Right lobe of liver (tissue), 4 donors: ENCODE measurements at regions not wholly inside any gene's neighbourhood (a gene's known extent, or its start where the extent isn't known, plus 50 kb on each side); places are given as distances from the start of the nearest gene placed in this dataset.

Experiments
- CTCF ChIP-seq, 4 donors: fragments of 200-600 bp in 3 of 4; fragments of 450-650 bp in 1 of 4; IDR thresholded peaks; one replicate each; pipeline versions ENCODE4 v1.5.1 to v1.8.0; 2016 to 2022; ENCODE audit warnings: antibody characterized with exemption in 4 of 4, mild to moderate bottlenecking in 2 of 4
- POLR2A ChIP-seq: fragments of 450-650 bp; IDR thresholded peaks from one replicate; pipeline ENCODE4 v1.6.1; 2017; ENCODE audit warnings: antibody characterized with exemption, mild to moderate bottlenecking
- donor health status: DM: no; HTN: no; CAD: no.
- donor health status: DM: no; HTN: no; CAD: no.
- donor health status: DM: no; HTN: yes; CAD: no.

GRCh38 chr10:44660271-44660670, 250.9 kb upstream of the TMEM72 start:
- TF ChIP-seq POLR2A: no peak
- no peak for TF ChIP-seq CTCF (IDR thresholded peaks at IDR 0.05)
